ENCODE measurements at regions not wholly inside any gene's neighbourhood (a gene's known extent, or its start where the extent isn't known, plus 50 kb on each side); places are given as distances from the start of the nearest gene placed in this dataset.

- peaks cover 19% of the 10 kb centered on the region for H3K4me1 Mint-ChIP-seq
- H3K27ac Mint-ChIP-seq (ENCODE audit: unreplicated experiment) = no peak overlapping the region
- no peak for DNase-seq (ENCODE audit: low read depth, low spot score)
- H3K36me3 Mint-ChIP-seq (ENCODE audit: low read depth) = no peaks in the 10 kb centered on the region
- no peaks in the 10 kb centered on the region for H3K27me3 Mint-ChIP-seq (ENCODE audit: low read depth)
- TF ChIP-seq CTCF (conservative IDR thresholded peaks at IDR 0.05) = no peak
- H3K4me3 Mint-ChIP-seq = no peak overlapping the region
- peaks cover 4% of the 10 kb centered on the region for H3K9me3 Mint-ChIP-seq
Measured at GRCh38 chr3:150261418-150261817, 146.7 kb upstream of the TSC22D2 start.

GRCh38 chr3:150260398-150260710, 147.7 kb upstream of the TSC22D2 start:
- TF ChIP-seq CTCF (conservative IDR thresholded peaks at IDR 0.05) = no peak
- H3K27me3 Mint-ChIP-seq (ENCODE audit: low read depth) = no peaks in the 10 kb centered on the region
- H3K4me3 Mint-ChIP-seq = no peak overlapping the region
- DNase-seq (ENCODE audit: low read depth, low spot score) = no peak
- H3K36me3 Mint-ChIP-seq (ENCODE audit: low read depth) = no peaks in the 10 kb centered on the region
- no peak overlapping the region for H3K27ac Mint-ChIP-seq (ENCODE audit: unreplicated experiment)
- H3K4me1 Mint-ChIP-seq = peaks cover 29% of the 10 kb centered on the region
- H3K9me3 Mint-ChIP-seq = peaks cover 4% of the 10 kb centered on the region

DNA sequence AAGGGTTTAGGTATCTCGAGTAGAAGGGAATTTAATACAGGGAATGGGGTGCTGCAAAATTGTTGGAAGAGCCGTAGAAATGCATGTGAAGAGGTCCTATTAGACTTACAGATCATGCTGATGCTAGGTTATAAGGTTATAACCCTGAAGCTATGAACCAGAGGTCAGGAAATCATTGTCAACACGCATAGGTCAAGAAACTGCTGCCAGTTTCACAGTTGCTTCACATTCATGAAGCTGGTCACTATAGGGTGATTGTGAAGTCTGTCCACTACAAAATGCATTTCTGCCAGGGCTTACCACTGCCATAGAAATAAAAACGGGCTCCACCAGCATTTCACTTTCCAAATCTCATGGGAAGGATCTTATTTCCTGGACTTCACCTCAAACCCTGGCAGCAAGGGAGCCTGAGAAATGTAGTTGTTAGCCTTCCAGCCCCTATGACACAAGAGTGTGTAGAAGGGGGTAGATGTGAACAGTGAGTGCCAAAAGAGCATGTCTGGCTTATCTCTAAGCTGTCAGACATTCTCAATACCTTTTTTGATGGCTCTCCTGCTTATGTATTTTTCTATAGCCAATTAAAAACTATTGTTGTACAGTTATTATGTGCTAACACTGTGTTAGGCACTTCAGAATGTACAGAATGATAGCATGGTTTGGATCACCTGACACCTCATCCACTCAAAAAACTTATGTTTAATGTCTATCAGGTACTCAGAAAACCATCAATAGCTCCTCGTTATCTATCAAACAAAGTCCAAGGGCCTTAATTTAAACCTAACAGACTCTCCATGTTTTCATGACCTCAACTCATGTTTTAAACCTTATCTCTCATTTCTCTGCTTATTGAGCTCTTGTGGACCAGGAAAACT, 148.3 kb upstream of the TSC22D2 start:
- Mint-ChIP-seq H3K9me3 (peaks cover 4% of the 10 kb centered on the region), H3K4me1 (peaks cover 35% of the 10 kb centered on the region), H3K27me3 (ENCODE audit: low read depth) (no peaks in the 10 kb centered on the region), H3K27ac (ENCODE audit: unreplicated experiment) (no peak overlapping the region), H3K36me3 (ENCODE audit: low read depth) (no peaks in the 10 kb centered on the region), H3K4me3 (no peak overlapping the region)
- DNase-seq (ENCODE audit: low read depth, low spot score) = no peak
- TF ChIP-seq CTCF (conservative IDR thresholded peaks at IDR 0.05) = no peak

DNA sequence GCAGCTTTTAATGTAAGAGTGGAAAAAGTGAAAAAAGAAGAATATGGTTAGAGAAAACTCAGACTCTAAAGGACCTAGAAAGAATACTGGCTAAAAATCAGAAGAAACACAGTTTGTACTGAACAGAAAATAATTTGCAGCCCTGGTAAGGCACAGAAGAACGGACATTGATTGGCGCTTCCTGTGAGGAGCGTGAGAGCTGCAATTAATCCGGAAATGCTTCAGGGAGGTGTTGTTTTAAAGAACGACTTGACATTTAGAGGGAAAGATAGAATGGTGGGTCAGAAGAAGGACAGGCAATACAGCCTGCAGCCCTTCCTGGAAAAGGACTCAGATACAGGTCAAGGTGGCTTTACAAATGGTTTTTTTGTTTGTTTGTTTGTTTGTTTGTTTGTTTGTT, 151.3 kb upstream of the TSC22D2 start:
- Mint-ChIP-seq H3K36me3 (ENCODE audit: low read depth) (no peaks in the 10 kb centered on the region), H3K9me3 (peaks cover 4% of the 10 kb centered on the region), H3K27me3 (ENCODE audit: low read depth) (no peaks in the 10 kb centered on the region), H3K4me1 (peaks cover 50% of the 10 kb centered on the region), H3K27ac (ENCODE audit: unreplicated experiment) (no peak overlapping the region), H3K4me3 (no peak overlapping the region)
- DNase-seq (ENCODE audit: low read depth, low spot score) = no peak
- TF ChIP-seq CTCF (conservative IDR thresholded peaks at IDR 0.05) = no peak

DNA sequence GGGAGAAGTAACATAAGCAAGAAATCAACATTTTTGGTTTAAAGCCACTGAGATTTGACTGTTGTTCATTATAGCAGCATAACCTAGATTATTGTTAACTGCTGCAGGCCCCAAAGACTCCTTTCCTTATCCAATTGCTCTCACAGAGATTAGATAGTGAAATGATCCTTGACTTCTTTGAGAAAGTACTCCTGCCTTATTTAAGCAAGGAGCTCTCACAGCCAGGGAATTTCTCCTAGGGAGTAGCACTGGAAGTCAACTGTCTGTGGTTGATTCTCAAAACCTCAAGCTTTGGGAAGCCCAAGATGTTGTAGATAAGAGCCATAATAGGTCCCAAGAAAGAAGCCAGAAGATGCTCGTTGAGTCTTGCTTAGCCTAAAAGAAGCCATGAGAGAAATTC, 151.8 kb upstream of the TSC22D2 start:
- Mint-ChIP-seq H3K4me3 (no peak overlapping the region), H3K9me3 (peaks cover 4% of the 10 kb centered on the region), H3K27ac (ENCODE audit: unreplicated experiment) (peak overlapping the region; percentile 69), H3K4me1 (peaks cover 55% of the 10 kb centered on the region), H3K36me3 (ENCODE audit: low read depth) (no peaks in the 10 kb centered on the region), H3K27me3 (ENCODE audit: low read depth) (no peaks in the 10 kb centered on the region)
- DNase-seq (ENCODE audit: low read depth, low spot score) = no peak
- no peak for TF ChIP-seq CTCF (conservative IDR thresholded peaks at IDR 0.05)

Measured in neural crest cell (in vitro differentiated cells).